Right lung (tissue), 2 donors: ENCODE measurements at regions not wholly inside any gene's neighbourhood (a gene's known extent, or its start where the extent isn't known, plus 50 kb on each side); places are given as distances from the start of the nearest gene placed in this dataset.

Experiments used
- DNase-seq, 2 donors: peaks; one replicate each; pipeline ENCODE4 v3.0.0-alpha.2; 2013

DNA sequence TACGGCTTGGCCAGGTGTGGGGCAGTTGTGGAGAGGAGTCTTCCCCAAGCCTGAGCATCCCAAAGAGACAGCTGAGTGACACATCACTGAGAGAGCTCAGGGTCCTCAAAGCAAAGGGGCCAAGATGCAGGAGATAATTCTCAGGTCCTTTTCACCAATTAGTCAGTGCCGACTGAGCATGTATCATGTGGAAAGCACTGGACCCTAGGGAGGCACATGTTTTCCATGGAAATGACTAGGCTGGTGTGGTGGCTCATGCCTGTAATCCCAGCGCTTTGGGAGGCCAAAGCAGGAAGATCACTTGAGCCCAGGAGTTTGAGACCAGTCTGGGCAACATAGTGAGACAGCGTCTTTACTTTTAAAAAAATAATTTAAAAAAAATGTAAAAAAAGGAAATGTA is 67.3 kb upstream of the PRPS1 start:
- no peak for DNase-seq

DNA sequence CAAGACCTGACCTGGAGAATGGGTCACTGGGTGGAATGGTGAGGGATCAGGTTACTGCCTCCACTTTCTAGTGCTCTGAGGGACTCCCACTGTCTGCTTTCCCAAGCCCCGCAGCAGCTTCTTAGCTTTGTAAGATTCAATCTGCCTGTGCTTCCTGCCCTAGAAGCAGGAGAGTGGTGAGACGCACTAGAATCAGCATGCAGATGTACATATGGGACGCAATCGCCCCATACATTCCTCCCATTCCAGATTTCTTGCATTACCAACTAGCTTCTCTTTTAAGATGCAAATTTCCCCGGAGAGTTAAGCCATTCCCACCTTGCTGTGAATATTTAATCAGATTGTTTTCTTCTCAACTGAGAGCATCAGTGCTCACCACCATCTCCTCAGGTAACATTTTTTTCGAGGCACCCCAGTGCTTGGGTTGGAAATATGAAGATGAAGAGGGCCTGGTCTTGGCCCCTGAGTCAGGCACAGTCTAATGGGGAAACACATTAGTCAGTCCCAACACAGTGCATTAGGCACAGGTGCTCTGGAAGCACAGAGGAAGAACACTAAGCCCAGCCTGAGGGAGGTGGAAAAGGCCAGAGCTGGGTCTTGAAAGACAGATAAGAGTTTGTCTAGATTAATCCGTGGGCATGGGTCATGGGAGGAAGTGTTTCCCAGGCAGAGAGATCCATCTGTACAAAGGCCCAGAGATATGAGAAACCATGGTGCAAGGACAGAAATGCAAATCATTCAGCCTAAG is 66.7 kb upstream of the PRPS1 start:
- DNase-seq, result no peak

DNA sequence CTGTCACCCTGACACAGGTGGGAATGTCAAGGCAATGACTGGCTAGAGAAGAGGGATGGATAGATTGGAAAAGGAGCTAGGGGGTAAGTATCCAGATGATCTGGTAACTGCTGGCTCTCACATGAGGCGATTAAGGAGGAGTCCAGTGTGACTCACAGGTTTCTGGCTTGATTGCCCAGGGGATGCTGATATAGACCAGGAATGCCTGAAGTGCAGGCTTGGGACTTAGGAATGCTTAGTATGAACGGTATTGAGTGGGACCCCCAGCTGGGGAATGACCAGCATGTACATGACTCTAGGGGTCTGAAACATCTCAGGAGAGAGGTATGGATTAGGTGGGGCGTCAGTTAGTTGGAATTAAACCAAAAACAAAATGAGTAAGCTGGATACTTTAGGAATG is 65.8 kb upstream of the PRPS1 start:
- no peak for DNase-seq

DNA sequence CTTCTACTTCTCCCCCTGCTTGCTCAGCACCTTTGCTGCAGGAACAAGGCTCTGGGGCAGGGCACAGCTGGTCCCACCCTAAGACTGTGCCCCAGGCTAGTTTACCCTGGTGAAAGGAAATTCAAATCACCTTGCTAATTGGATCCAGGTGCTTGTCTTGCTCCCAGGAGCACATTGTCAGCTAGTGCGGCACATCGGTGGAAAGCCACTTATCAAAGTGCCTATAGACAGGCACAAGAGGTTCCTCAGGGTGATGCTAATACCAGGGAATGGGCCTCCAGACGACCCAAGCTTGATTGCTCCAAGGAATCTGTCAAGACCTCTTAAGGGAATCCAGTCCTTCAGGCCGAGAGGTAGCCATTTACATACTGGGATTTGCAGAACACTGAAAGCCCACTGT is 64.5 kb upstream of the PRPS1 start:
- no peak for DNase-seq

DNA sequence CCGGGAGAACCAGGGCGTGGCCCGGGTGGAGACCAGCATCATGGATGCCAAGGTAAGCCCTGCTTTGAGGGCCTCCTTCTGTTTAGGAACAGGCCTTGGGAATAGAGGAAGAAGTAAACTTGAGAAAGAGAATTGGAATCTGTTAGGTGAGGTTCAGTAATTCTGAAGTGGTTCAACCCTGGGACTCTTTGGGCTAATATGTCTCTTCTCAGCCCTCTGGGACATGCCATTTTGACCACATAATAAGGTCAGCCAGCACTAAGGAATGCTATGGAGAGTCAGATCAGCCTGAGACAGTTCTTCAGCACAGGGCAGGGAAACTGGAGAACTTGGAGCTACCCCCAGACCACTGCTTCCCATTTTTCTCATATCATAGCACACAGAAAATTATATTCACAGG is 63.3 kb upstream of the PRPS1 start:
- DNase-seq, result no peak

DNA sequence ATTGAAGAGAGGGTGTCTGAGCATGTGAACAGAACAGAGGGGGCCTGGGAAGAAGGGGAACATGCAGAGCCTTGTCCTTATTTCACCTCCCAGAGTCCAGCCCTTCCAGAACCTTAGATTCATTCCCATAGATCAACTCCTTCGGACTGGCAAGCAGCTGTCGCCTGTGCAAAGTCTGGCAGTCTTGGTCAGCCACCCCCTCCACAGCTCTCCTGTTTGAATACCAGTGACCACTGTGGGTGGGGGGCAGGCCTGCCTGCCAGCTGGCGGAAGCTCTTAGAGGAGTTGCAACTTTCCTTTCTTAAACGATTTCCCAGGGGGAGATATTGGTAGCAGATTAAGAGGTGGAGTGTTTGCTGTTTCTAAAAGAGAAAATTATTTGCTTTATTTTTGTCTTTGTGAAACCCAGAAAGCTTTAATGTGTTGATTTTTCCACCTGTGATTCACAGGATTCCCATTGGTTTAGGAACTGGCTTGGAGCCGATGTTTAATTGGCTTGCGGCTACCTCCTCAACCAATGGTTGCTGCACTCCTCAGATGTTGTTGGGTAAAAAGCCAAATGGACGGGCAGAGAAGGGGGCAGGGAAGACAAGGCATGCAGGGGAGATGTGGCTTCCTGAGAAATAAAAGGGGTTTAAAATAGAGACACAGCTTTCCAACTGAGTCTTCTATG is 62.2 kb upstream of the PRPS1 start:
- DNase-seq, result peak; percentile 16 to 18

DNA sequence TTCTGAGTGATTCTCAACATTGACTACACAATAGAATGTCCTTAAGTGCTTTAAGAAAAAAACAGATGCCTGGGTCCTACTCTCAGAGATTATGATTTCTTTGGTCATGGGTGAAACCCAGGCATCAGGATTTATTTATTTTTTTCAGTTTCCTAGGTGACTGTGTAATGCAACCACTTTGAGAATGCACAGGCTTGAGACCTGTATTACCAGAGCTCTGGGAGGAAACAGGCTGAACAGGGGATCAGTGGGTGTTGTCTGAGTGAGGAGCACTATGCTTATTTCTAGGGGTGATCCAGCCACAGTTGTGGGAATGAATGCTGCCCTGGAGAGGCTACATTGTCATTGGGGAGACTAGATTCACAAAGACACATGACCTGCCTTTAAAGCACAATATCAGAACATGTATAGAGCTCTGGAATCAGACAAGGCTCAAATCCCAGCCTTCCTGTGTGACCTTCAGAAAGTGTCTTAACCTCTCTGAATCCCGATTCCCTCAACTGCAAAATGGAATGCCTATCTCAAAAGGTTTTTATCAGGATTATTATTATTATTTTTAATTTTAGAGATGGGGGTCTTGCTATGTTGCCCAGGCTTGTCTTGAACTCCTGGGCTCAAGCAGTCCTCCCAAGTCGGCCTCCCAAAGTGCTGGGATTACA is 61.6 kb upstream of the PRPS1 start:
- no peak for DNase-seq

DNA sequence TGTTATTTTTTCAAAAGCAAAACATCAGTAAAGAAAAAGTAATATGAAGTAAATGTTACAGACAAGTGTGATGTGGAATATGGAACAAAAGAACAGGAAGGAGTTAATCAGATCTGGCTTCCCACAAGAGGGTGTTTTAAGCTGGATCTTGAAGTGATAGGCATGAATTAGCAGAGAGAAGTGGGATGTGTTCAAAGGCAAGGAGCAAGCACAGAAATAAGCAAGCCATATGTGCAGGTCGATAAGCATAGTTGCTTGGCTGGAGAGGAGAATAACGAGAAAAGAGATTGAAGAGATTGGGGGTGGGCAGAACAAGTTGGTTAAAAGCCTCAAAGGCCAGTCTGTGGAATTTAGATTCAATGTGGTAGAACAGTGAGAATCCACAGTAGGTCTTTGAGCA is 60.9 kb upstream of the PRPS1 start:
- no peak for DNase-seq

DNA sequence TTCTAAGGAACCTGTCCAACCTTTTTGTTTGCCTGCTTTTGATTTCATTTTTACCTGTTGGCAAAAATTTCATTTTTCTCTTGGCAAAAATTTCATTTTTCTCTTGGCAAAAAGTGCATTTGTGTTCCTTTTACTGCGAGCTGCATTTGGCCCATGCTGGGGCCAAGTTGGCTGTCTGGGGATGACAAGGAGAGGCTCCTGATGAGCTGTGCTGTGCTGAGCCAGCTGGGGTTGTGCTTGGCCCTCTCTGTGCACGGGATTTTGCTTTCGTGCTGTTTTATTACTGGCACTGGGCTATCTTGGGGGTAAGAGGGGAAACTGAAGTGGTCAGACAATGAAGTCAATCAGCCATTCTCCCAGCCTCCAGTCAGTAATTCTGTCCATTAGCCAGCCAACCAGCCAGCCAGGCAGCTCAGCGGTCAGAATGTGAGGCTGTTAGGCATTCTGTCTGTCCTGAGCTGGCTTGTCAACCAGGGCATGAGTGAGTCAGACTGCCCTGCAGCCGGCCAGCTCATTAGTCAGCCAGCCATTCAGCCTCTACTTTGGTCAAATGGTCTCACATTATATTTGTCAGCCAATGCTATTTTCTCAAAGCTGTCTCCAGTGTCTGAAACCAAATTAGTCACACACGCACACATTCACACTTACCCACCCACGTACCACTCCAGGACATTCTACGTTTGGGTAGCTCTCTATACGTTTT is 56.9 kb upstream of the PRPS1 start:
- no peak for DNase-seq

DNA sequence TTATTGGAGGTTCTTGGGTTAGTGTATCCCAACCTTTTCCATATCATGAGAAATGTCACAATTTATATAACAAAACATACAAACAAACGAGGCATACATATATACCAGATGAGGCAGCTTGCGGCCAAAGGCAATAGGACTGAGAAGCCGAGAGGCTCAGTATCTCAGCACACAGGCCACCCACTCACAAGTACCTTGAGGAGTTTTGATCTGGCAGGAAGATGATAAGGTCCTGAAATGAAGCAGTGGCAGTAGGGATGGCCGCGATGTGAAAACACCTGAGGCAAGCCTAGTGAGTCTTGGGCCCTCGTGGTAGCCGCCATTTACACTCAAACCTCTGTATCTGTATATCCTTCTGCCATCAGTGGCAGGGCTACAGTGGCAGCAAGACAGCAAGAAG is 55.3 kb upstream of the PRPS1 start:
- DNase-seq, result no peak

DNA sequence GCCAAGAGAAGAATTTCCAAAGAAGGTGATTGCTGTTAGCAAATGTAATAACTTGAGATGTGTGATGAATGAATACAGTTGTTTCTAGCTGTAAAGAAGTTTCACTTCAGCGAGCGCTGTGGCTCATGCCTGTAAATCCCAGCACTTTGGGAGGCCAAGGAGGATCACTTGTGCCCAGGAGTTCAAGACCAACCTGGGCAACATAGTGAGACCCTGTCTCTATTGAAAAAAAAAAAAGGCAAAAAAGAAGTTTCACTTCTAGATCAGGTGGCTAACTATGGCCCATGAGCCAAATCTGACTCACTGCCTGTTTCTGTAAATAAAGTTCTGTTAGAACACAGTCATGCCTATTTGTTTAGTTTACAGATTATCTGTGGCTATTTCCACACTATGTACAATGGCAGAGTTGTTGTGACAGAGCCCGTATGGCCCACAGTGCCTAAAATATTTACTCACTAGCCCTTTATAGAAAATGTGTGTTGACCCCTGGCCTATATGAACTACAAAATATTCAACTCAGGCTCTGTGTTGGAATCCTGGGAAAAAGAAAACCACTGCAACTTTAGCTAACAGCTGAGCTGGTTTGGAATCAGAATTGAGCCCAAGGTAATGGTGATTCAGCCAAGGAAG is 54.1 kb upstream of the PRPS1 start:
- DNase-seq, result no peak

DNA sequence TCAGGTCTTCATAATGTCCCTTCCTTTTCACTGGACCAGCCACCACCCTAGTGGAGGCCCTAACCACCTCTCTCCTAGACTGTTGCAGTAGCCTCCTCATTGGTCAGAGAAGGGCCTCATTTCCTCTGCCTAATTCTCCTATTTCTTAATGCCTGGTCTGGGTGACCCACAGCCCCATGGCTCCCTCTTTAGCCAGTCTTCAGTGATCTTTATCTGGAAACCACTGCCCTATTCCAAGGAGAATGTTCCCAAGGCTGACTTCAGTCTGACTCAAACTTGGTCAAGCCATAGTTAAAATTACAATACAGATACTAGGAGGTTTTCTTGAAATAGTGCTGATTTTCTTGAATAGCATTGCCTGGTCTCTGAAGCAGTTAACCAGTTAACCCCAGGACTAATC is 53.6 kb upstream of the PRPS1 start:
- DNase-seq, result no peak

DNA sequence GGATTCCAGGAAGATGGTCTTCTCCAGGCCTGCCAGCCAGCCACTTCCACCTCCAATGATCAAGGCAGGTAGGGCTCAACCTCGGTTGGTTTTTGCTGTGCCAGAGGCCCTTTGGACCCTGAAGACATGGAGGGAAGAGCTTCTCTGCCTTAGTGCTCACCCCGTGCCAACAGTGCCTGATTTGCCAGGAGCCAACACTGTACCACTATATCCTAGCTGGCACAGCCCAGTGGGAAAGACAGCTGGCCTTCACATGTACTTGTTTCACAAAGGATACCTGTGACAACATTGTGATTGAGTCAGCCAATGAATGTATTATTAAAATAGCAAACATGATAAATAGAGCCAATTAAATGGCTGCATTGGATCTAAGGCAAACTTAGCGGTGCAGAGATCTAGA is 51.9 kb upstream of the PRPS1 start:
- DNase-seq, result no peak

DNA sequence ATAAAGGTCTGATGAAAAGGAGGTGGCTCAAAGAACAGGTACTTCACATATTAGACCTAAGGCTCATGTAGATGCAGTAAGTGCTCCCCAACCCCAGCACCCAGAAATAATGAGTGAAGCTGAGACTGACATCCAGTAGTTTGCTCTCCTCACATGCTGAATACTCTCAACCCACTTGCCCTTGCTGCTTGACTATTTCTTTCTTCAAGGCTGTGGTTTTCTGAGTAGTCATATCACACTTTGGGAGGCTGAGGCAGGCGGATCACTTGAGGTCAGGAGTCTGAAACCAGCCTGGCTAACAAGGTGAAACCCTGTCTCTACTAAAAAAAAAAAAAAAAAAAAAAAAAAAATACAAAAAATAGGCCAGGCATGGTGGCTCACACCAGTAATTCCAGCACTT is 51.5 kb upstream of the PRPS1 start:
- no peak for DNase-seq

DNA sequence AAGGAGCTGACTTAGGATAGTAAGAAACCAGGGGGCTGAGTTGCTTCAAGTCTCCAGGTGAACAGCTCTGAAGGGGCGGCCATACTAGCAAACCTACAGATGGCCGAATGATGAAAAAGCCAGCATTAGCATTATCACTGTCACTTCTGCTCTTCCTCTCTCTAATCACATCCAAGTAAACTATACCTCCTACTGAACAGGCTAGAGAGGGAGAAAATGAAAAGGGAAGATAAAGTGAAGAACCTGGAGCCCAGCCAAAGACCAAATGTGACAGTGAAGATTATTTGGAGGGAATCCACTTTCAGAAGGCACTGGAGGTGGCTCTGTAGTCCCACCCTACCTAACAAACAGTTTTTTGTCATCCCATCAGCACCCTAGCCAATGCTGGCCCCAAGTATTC is 50.4 kb upstream of the PRPS1 start:
- DNase-seq, result no peak
